Middle frontal gyrus (tissue), 1 donor: ENCODE measurements at regions not wholly inside any gene's neighbourhood (a gene's known extent, or its start where the extent isn't known, plus 50 kb on each side); places are given as distances from the start of the nearest gene placed in this dataset.

Experiments
- DNase-seq: peaks from one replicate; pipeline ENCODE4 v3.0.0-alpha.2; 2015; ENCODE audit warnings: low spot score; ENCODE audit errors: extremely low spot score

DNA sequence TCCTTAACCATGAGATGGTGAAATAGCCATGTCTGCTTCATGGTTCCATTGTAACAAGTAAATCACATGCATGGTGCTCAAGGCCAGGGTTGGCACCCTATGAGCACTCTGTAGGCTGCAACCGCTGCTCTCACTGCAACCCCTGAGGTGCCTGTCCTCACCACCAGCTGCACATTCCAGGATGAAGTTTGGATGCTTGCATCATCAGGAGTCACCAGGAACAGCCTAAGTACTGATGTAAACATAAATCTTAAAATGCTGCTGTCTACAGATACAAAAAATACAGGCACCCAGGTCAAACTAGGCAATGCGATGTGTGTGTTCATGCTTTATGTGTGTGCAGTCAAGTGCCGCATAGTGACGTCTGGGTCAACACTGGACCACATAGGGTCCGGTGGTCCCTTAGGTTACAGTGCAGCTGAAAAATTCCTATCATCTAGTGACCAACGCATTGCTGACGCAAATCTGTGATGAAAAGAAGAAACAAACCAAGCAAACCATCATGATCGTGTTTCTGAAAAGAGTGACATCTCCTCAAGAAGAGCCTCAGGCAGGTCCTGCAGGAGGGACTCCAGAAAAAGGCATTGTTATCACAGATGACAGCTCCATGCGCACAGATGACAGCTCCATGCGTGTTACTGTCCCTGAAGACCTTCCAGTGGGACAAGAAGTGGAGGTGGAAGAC is 234.8 kb downstream of the AUH start:
- DNase-seq: no peak

DNA sequence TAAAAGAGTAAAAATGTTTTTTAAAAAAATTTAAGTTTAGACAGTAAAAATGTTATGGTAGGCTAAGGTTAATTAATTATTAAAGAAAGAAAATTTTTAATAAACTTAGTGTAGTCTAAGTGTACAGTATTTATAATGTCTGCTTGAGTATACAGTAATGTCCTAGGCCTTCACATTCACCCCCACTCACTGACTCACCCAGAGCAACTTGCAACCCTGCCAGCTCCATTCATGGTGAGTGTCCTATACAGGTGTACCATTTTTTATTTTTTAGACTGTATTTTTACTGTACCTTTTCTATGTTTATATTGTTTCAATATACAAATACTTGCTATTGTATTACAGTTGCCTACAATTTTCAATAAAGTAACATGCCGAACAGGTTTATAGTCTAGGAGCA is 234.1 kb downstream of the AUH start:
- DNase-seq: no peak

DNA sequence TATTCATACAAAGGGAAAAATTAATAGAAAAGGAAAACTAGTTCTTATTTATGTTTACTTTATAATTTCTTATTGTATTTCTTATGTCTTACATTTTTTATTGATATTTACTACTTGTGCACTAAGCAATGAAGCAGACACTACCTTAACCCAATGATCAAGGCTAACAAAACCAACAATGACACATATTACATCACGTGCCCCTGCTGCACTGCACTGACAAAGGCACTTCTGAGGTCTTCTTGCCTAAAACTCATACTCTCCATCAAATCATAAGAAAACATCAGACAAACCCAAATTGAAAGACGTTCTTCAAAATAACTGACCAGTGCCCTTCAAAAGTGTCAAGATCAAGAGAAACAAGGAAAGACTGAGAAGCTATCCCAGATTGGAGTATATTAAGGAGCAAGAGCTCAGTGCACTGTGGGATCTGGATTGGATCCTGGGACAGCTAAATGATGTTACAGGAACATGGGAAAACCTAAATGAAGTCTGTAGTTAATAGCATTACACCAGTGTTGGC is 230.9 kb downstream of the AUH start:
- no peak for DNase-seq

DNA sequence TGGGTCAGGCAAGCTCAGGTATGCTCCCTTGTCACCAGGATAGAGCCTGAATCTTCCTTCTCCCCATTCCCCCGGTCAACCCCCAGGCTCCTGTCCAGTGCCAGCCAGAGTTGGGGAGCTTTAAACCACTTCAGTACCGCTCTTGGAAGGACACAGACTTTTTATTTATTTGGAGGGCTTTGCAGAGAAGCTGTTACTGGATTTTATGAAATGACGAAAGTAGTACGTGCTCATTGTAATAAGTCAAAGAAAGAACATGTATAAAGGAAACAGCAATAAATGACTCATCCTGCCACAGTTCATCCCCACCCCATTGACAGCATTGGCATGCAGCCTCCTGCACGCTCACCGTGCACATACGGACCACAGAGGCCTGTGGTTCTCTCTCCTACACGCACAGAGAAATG is 230.3 kb downstream of the AUH start:
- DNase-seq: no peak

DNA sequence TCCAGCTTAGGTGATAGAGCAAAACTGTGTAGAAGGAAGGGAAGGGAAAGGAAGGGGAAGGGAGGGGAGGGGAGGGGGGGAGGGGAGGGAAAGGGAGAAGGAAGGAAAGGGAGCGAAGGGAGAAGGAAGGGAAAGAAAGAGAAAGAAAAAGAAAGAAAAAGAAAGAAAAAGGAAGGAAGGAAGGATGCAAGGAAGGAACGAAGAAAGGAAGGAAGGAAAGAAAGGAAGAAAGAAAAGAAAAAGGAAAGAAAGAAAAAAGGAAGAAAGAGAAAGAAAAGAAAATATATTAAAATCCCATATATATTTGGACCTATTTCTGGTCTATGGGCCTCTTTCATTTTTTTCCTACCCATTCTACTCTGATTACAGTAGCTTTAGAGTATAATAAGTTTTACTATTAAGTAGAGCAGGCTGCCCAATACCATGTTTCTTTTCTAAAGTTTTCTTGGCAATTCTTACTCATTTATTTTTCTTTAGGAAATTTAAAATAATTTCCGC is 229.1 kb downstream of the AUH start:
- no peak for DNase-seq

DNA sequence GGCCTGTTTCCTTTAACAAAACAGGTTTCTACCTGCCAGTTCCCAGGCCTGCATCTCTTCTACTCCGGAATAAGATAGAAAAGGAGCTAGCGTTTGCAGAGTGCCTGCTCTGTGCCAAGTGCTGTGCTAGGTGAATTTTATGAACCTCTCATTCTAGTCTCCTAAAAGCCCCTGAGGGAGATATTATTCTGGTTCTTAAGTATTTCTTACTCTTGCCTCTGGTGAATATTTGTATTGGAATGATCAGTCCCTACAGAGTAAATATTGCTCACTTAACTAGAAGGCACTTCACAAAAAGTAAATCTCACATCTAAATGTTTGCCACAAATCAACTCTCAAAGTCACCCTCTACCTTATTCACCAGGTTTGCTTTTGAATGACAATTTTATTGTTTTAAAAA is 227.1 kb downstream of the AUH start:
- DNase-seq: no peak

DNA sequence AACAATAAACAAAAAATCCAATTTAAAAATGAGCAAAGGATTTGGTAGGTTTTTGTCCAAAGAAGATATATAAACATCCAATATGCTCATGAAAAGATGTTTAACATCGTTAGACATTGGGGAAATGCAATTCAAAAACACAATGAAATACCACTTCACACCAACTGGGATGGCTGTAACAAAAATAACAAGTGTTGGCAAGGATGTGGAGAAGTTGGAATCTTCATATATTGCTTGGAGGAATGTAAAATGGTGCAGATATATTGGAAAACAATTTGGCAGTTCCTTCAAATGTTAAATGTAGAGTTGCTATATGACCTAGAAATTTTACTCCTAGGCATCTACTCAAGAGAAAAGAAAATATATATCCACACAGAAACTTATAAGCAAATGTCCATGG is 224.3 kb downstream of the AUH start:
- DNase-seq: no peak

DNA sequence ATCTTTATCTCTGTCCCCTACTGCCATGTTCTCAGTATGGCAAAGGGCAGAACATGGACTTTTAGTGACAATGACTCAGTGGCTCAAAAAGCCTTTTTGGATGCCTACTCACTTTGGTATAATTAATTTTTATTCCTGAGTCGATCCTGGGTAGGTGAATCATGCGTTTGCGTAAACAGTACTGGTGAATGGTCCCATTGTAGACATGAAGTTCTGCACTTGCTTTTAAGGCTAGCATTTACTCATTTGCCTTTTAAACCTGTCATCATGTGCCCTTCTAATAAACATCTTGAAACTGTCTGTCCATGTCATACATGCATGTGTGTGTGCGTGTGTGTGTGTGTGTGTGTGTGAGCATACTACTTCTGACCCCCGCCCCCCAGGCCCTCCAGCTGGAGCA is 223.0 kb downstream of the AUH start:
- DNase-seq: no peak

DNA sequence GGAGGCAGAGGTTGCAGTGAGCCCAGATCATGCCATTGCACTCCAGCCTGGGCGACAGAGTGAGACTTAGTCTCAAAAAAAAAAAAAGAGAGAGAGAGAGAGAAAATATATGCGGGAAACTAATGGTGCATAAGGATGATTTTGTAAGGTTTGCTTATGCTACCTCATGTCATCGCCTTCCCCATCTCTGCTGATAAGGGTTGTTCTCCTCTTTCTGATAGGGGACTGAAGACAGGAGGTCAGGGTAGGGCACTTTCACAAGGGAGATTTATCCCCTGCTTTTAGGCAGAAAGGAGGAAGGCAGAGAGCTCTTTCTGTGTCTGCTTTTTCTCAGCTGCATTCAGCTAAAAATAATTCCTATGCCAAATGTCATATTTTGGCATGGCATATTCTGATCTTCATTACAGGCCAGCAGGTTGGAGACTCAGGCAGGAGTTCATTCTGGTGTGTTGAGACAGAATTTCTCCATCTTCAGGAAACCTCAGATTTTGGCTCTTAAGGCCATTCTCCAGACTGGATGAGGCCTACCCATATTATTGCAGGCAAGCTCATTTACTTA is 220.2 kb downstream of the AUH start:
- no peak for DNase-seq

DNA sequence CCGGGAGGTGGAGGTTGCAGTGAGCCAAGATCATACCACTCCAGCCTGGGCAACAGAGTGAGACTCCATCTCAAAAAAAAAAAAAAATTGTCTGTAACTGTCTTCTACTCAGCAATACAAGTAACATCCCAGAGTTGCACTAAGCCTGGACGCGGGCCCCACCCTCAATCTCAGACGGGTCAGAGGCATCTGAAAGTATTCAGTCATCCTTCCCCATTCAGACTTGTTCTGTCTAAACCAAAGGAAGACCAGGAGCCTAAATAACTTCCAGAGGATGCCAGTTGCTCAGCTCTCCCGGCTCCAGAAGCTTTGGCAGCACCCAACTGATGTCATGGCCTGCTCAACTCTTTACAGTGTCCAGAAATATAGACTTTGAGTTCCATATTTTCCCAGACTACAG is 218.6 kb downstream of the AUH start:
- DNase-seq: no peak

DNA sequence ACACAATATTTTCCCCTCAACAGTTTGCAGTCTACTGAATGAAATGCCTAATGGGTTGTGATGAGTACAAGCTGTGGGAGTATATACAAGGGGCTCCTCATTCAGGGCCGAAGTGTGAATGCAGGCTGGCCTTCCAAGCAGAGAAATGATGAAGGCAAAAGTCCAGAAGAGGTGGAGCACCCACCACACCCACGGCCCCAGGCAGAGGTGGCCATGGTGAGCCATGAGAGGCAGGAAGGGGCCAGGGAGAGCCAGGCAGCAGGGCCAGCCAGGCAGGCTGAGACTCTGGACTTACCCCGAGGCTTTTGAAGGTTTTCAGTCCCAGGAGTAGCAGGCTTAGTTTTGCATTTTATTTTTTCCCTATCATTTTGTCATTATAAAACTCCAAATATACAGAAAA is 218.1 kb downstream of the AUH start:
- no peak for DNase-seq

DNA sequence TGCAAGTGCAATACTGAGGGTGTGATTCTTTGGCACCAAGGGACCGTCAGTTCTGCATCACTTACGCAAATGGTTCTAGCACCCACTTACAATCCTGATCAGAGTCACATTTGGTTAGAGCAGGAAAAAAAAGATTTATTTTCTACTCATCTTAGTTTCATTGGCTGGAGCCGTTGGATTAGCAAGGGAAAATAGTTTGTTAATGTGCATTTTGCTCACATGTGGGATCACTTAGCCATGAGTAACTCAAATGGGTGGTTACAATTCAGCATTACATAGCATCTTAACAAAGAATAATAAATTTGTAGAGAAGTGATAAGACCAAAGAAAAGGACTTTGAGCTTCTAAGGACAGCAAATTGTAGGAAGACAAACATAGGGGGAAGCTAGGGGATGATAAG is 216.9 kb downstream of the AUH start:
- no peak for DNase-seq

DNA sequence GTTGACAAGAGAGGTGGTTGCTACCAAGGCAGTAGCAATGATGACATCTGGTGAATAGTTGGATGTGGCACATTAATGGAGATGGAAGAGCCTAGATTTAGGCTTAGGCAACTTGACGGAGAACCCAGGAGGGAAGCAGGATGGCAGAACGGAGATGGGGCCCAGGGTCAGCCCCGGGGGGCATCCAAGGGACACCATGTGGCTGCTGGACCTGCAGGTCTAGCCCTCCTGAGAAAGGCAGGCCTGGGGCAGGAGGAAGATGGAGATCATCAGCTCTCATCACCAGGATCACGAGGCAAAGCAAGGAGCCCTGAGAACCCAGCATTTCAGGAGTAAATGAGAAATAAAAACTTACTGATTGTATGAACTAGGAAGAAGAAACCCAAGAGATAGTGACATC is 216.2 kb downstream of the AUH start:
- DNase-seq: no peak

DNA sequence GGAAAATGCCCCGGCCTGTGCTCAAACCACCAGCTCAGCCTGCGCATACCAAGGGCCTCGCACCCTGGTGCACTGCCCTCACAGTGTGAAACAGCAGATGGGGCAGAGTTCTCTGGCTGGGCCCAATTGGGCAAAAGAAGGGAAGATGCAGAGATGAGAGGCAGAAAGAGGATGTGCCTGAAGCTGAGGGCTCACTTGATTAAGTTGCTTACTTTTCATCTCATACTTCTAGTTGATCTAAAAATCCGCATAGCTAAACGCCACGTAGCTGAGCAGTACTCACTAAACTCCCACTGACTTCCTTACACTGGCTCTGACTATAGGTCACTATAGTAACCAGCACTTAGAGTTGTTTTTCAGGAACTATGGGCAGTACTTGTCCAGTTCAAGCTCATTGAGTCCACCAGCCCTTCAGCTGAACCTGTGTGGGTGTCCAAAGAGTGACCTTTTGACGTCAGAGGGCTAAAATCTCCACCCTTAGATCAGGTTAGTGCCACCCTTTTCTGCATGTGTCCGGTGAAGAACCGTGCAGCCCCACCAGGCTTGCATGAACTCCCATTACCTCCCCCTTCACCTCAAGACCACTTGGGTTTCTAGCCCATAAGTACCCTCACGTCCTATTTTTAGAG is 215.2 kb downstream of the AUH start:
- no peak for DNase-seq

DNA sequence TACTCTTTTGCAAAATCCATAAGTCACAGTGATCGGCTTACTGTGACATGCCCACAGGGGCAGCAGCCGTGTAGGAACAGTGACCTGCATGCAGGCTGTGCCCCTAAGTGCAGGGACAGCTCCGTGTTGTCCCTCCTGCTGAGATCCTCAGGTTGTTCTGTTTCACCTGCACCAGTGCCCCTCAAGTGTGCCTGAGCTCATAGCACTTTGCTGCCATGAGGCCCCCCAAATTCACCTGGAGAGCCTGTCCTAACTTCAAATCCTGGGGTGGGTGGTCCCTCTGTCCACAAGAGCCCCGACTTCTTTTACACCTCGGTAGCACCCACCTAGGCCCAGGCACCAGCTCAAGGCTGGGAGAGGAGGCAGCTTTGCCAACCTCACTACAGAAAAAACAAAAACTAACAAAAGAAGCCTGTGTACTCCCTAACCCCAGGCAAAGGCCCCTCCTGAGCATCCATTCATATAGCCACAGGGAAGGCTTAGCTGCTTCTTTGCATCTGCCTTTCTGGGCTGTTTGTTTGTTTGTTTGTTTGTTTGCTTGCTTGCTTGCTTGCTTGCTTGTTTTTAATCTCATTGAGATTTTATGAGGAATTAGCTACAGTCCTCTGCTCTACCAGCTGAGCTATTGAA is 214.5 kb downstream of the AUH start:
- no peak for DNase-seq

DNA sequence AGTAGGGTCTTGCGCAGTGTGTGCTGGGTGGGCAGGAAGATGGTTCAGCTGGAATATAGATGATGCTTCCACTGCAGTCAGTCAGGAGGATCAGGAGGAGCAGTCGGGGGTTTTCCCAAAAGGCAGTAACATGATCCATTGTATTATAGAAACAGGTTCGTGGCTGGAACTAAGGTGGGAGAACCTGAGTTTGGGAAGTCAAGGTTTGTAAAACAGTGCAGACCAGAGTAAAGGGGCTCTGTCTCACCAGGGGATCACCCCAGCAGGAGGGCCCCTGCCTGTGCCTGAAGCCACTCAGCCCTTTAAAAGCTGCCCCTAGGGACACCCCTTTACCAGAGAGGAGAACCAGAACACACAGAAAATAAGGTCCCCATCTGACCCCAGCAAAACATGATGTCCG is 213.4 kb downstream of the AUH start:
- no peak for DNase-seq

DNA sequence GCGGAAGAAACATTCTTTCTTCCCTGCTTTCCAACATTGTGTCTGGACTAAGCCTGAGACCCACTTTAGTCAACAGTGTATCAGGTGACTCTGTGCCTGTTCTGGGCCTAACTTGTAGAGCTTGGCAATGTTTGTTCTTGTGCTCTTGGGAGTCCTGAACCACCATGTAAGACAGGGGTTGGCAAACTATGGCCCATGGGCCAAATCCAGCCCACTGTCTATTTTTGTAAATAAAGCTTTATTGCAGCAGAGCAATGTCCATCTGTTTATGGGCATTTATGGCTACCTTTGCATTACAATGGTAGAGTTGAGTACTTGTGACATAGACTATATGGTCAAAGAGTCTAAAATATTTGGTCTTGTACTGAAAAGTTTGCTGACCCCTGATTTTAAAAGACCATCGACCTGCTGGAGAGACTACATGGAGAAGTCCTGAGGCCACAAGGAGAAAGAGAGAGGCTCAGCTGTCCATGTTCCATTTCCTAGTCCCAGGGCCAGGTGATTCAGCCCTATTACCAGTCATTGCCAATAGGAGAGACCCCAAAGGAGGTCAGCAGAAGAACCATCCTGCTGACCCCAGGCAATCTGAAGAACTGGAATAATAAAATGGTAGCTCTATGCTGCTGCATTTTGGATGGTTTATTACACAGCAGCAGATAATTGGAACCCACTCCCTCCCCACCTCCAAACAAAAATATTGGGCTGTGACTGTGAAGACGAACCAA is 211.3 kb downstream of the AUH start:
- DNase-seq: no peak

DNA sequence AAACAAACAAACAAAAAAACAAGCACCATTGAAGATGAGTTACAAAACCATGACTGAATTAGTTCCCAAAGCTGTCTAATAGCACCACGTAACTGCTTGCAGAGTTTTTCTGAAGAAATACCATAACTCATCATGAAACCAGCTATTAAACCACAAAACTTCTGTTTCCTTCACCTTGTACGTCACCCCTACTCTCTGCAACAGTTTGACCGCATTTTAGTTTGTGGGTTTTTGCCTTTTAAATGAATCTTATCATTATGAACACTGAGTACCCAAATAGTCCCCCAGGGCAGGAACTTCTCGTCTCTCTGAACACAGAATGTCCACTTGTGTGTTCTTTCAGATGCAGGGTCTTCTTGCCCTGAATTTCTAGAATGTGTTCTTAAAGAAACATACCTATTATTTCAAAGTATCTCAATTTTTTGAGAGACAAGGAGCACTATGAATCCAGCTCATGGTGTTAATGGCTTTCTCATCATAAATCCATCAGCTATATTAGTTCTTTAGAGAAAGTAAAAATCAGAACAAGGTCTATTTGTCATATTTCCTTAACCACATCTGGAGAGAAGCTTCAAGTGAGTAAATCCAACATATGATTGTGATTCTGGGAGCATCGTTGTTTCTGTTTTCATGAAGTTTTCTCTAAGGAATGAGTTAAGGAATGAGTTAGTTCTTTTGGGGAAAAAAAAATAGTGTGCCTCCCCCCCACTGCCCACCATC is 210.6 kb downstream of the AUH start:
- DNase-seq: no peak

DNA sequence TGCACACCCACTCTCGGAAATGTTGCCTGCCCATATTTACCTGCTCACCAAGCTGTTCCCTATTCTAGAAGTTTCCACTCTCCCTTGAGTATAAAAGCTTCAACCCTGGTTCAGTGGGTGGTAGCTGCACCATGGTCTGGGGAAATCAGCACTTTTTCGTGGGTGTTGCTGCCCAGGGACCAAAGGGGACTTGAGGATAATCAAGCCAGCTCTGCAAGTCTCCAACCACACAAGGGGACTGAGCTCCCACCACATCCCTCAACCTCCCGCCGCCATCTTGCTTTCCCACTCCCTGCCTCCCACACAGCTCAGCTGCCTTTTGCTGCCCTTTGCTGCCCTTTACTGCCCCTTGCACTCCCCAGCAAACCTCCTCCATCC is 210.0 kb downstream of the AUH start:
- no peak for DNase-seq

DNA sequence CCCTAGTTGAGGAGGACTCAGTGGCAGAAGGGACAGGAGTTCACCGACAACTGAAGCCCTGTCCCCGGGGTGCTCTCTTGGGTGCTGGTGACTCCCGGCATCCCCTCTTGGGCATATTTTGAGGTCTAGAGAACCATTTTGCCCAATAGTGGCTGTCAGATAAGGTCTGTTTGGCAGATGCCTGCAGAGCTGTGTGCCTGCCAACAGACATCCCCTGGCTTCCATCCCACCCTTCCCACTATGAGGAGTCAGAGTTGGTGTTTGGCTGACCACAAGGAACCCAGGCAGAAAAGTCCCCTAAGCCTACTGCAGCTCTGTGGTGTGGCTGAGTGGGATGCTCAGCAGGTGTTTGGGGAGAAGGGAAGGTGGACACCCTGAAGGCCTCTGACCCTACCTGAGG is 207.0 kb downstream of the AUH start:
- no peak for DNase-seq

DNA sequence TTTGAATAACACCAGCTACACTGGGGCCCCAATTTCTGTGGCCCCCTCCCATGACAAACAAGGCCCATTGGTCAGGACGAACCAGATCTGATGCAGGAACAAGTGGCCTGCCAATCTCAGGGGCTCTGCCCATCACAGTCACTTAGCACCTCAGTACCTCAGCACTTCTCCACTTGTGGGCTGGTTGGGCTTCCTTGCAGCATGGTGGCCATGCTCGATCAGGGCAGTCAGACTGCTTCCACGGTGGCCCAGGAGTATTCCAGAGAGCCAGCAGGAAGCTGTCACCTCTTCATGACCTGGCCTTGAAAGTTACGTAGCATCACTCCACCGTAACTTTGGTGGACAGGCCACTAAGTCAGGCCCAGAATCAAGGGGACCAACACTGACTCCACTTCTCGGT is 206.5 kb downstream of the AUH start:
- DNase-seq: no peak
